PC-9 (cell line): ENCODE measurements at regions not wholly inside any gene's neighbourhood (a gene's known extent, or its start where the extent isn't known, plus 50 kb on each side); places are given as distances from the start of the nearest gene placed in this dataset.

Source experiments
- CTCF ChIP-seq: fragments of 200-600 bp; sonication (generic); conservative IDR thresholded peaks from 2 replicates; pipeline ENCODE4 v1.6.1; 2017; ENCODE audit warnings: mixed run types, antibody characterized with exemption, mild to moderate bottlenecking, moderate library complexity
- EZH2 ChIP-seq: fragments of 200-600 bp; sonication (generic); IDR thresholded peaks from 2 replicates; pipeline ENCODE4 v1.8.0; 2017; ENCODE audit warnings: antibody characterized with exemption, low read depth

- no peak for TF ChIP-seq CTCF
- TF ChIP-seq EZH2 = no peak
Measured at GRCh38 chr11:69393865-69394233, 87.6 kb upstream of the LINC01488 start.
